Stomach (tissue), 8 donors: ENCODE measurements at regions not wholly inside any gene's neighbourhood (a gene's known extent, or its start where the extent isn't known, plus 50 kb on each side); places are given as distances from the start of the nearest gene placed in this dataset.
A peak's percentile ranks its signal among the peaks of the same experiment; 100 is the strongest.

Experiments
- DNase-seq, 2 donors: peaks; one replicate each; pipeline versions ENCODE4 v3.0.0 to v3.0.0-alpha.2; 2013 to 2019
- H3K27ac ChIP-seq, 5 donors: fragments of 200-600 bp in 4 of 5; sonication (generic) in 4 of 5; one replicate each; pipeline ENCODE4 v1.5.1; 2013 to 2019; ENCODE audit warnings: mild to moderate bottlenecking in 1 of 5, moderate library complexity in 1 of 5
- H3K27me3 ChIP-seq, 3 donors: fragments of 200-600 bp; sonication (generic); one replicate each; pipeline ENCODE4 v1.5.1; 2017 to 2019; ENCODE audit warnings: mixed run types in 1 of 3
- H3K36me3 ChIP-seq, 4 donors: fragments of 200-600 bp; sonication (generic); 1 replicate in 3 of 4; 2 replicates in 1 of 4; pipeline ENCODE4 v1.5.1; 2016 to 2019
- H3K4me1 ChIP-seq, 4 donors: fragments of 200-600 bp; sonication (generic); one replicate each; pipeline ENCODE4 v1.5.1; 2016 to 2019
- H3K4me3 ChIP-seq, 4 donors: fragments of 200-600 bp; sonication (generic) in 3 of 4; one replicate each; pipeline ENCODE4 v1.5.1; 2016 to 2019; ENCODE audit warnings: mild to moderate bottlenecking in 1 of 4
- H3K9me3 ChIP-seq, 4 donors: fragments of 200-600 bp; sonication (generic); one replicate each; pipeline ENCODE4 v1.5.1; 2016 to 2019
- CTCF ChIP-seq, 7 experiments: fragments of 450-650 bp in 4 of 7; fragments of 200-600 bp in 3 of 7; sonication (generic) in 3 of 7; IDR thresholded peaks; one replicate each; pipeline ENCODE4 v1.5.1; 2016 to 2019; ENCODE audit warnings: antibody characterized with exemption in 7 of 7, control low read depth in 2 of 7, mild to moderate bottlenecking in 1 of 7
- EP300 ChIP-seq: sonication (generic); formaldehyde crosslinking; IDR thresholded peaks from one replicate; pipeline ENCODE4 v1.6.1; 2017; ENCODE audit warnings: antibody characterized with exemption
- POLR2A ChIP-seq, 4 donors: fragments of 450-650 bp; IDR thresholded peaks; one replicate each; pipeline ENCODE4 v1.6.1; 2016; ENCODE audit warnings: antibody characterized with exemption in 4 of 4, control low read depth in 2 of 4, mild to moderate bottlenecking in 1 of 4, moderate library complexity in 1 of 4
- POLR2AphosphoS5 ChIP-seq, 3 donors: sonication (generic); formaldehyde crosslinking; IDR thresholded peaks; one replicate each; pipeline ENCODE4 v1.6.1; 2016; ENCODE audit warnings: antibody characterized with exemption in 3 of 3
- WGBS, 5 donors: extraction: QIAGEN DNeasy Blood & Tissue Kit in 3 of 5; methylation state at CpG; one replicate each; pipeline versions ENCODE4 v1.1.5 to v1.1.7; 2013 to 2018; 5-methylcytosine and 5-hydroxymethylcytosine counted together
- intact Hi-C: fragments of 100-400 bp; cut with DNase I; formaldehyde crosslinking; loops from one replicate; pipeline ENCODE4 v1.15.1; 2023; ENCODE audit warnings: low total_unique reads
- donor health status: healthy with polysubstance abuse.
- donor health status: Bipolar disorder and iron deficiency.
- donor health status: healthy.

GRCh38 chr11:11760838-11761237 lies 80.9 kb upstream of the USP47 start:
- Histone ChIP-seq H3K4me3 (no peak overlapping the region), H3K36me3 (no peaks in the 10 kb centered on the region), H3K27me3 (peaks cover 0 to 18% (median 2%) of the 10 kb centered on the region in 3 donors), H3K9me3 (no peaks in the 10 kb centered on the region), H3K4me1 (no peaks in the 10 kb centered on the region), H3K27ac (no peak overlapping the region)
- DNase-seq, result no peak
- TF ChIP-seq CTCF (IDR thresholded peaks at IDR 0.05) (no peak), EP300 (no peak), POLR2A (IDR thresholded peaks at IDR 0.05) (no peak), POLR2AphosphoS5 (IDR thresholded peaks at IDR 0.05) (no peak)
- intact Hi-C loops, result no loop called here
- 70 to 83% (median 79%) methylated on average over 2 of the region's 2 CpGs for WGBS, 5 donors

- no peak for DNase-seq
- Histone ChIP-seq H3K4me3 (no peak overlapping the region), H3K4me1 (no peaks in the 10 kb centered on the region), H3K27ac (no peak overlapping the region), H3K27me3 (peaks cover 0 to 18% (median 0%) of the 10 kb centered on the region in 3 donors), H3K9me3 (no peaks in the 10 kb centered on the region), H3K36me3 (no peaks in the 10 kb centered on the region)
- TF ChIP-seq CTCF (IDR thresholded peaks at IDR 0.05), result no peak
- TF ChIP-seq POLR2A (IDR thresholded peaks at IDR 0.05), result no peak
- no peak for TF ChIP-seq EP300
- TF ChIP-seq POLR2AphosphoS5 (IDR thresholded peaks at IDR 0.05), result no peak
- intact Hi-C loops, result no loop called here
- WGBS, 5 donors, result 72 to 89% (median 82%) methylated on average over 8 of the region's 8 CpGs
Observed at GRCh38 chr11:11758603-11759196, 83.1 kb upstream of the USP47 start.

- peak in 1 of 2 donors; percentile 23 for DNase-seq
- Histone ChIP-seq H3K36me3 (no peaks in the 10 kb centered on the region), H3K4me1 (no peaks in the 10 kb centered on the region), H3K27ac (no peak overlapping the region), H3K9me3 (no peaks in the 10 kb centered on the region), H3K4me3 (no peak overlapping the region), H3K27me3 (peaks cover 0 to 15% (median 0%) of the 10 kb centered on the region in 3 donors)
- 70 to 98% (median 83%) methylated on average over 2 to 3 of the region's 3 CpGs for WGBS, 5 donors
- intact Hi-C loops, result no loop called here
- TF ChIP-seq EP300 (no peak), POLR2AphosphoS5 (IDR thresholded peaks at IDR 0.05) (no peak), POLR2A (IDR thresholded peaks at IDR 0.05) (no peak), CTCF (IDR thresholded peaks at IDR 0.05) (no peak)
Observed at GRCh38 chr11:11757909-11758308, 83.9 kb upstream of the USP47 start.

GRCh38 chr11:11756718-11757117 lies 85.1 kb upstream of the USP47 start:
- intact Hi-C loops, result no loop called here
- Histone ChIP-seq H3K27me3 (peaks cover 0 to 14% (median 0%) of the 10 kb centered on the region in 3 donors), H3K36me3 (no peaks in the 10 kb centered on the region), H3K4me1 (no peaks in the 10 kb centered on the region), H3K4me3 (no peak overlapping the region), H3K9me3 (no peaks in the 10 kb centered on the region), H3K27ac (no peak overlapping the region)
- no peak for TF ChIP-seq CTCF (IDR thresholded peaks at IDR 0.05)
- no peak for TF ChIP-seq POLR2A (IDR thresholded peaks at IDR 0.05)
- TF ChIP-seq EP300, result no peak
- TF ChIP-seq POLR2AphosphoS5 (IDR thresholded peaks at IDR 0.05), result no peak
- DNase-seq, result no peak
- 60 to 86% (median 75%) methylated on average over 3 of the region's 3 CpGs for WGBS, 5 donors
